ENCODE measurements at regions not wholly inside any gene's neighbourhood (a gene's known extent, or its start where the extent isn't known, plus 50 kb on each side); places are given as distances from the start of the nearest gene placed in this dataset.

DNA sequence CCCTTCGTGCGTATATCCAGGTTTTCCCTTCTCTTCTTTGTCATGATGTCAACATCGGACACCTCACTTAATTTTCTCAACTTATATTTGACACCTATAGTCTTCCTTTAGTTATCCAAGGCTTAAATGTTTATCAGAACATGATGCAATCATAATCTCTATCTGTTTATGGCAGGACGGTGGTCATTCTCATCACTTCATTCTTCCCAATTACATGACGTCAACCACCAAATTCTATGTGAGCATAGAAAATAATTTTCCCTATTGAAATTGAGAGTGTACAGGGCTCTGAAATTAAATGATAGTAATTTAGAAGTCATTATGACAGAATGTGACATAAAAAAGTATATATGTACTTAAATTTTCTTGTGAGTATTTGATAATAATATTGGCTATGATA, 345.4 kb downstream of the CDH9 start:
- Histone ChIP-seq H2AFZ (ENCODE audit: low read depth, low read length) (no peak overlapping the region), H3K4me3 (ENCODE audit: insufficient read depth, low read depth, low read length) (no peak overlapping the region), H3K4me1 (ENCODE audit: insufficient read depth, low read length) (no peaks in the 10 kb centered on the region), H3K27me3 (ENCODE audit: insufficient read depth, low read length) (no peaks in the 10 kb centered on the region), H3K27ac (ENCODE audit: low read depth, low read length) (no peak overlapping the region), H3K9ac (ENCODE audit: low read length) (no peak overlapping the region), H3K36me3 (ENCODE audit: insufficient read depth, low read length) (no peaks in the 10 kb centered on the region), H3K9me3 (ENCODE audit: insufficient read depth, low read depth, low read length) (no peaks in the 10 kb centered on the region), H4K20me1 (ENCODE audit: insufficient read depth, low read length) (no peaks in the 10 kb centered on the region), H3K79me2 (ENCODE audit: insufficient read depth, low read length) (no peaks in the 10 kb centered on the region), H3K4me2 (ENCODE audit: low read length) (no peak overlapping the region)
- no peak for TF ChIP-seq EZH2 (IDR thresholded peaks at IDR 0.05; ENCODE audit: insufficient read depth, low read length)
- TF ChIP-seq, protein P1, sequence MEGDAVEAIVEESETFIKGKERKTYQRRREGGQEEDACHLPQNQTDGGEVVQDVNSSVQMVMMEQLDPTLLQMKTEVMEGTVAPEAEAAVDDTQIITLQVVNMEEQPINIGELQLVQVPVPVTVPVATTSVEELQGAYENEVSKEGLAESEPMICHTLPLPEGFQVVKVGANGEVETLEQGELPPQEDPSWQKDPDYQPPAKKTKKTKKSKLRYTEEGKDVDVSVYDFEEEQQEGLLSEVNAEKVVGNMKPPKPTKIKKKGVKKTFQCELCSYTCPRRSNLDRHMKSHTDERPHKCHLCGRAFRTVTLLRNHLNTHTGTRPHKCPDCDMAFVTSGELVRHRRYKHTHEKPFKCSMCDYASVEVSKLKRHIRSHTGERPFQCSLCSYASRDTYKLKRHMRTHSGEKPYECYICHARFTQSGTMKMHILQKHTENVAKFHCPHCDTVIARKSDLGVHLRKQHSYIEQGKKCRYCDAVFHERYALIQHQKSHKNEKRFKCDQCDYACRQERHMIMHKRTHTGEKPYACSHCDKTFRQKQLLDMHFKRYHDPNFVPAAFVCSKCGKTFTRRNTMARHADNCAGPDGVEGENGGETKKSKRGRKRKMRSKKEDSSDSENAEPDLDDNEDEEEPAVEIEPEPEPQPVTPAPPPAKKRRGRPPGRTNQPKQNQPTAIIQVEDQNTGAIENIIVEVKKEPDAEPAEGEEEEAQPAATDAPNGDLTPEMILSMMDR (IDR thresholded peaks at IDR 0.05; ENCODE audit: insufficient read depth, low read depth, low read length) = no peak
- Mint-ChIP-seq H3K9me3 (ENCODE audit: unreplicated experiment) (no peaks in the 10 kb centered on the region), H3K27me3 (ENCODE audit: low read depth, unreplicated experiment) (no peaks in the 10 kb centered on the region), H3K4me1 (ENCODE audit: low read depth, unreplicated experiment) (peaks cover 2% of the 10 kb centered on the region), H3K27ac (ENCODE audit: unreplicated experiment) (no peak overlapping the region), H3K4me3 (ENCODE audit: unreplicated experiment) (no peak overlapping the region), H3K36me3 (ENCODE audit: low read depth, unreplicated experiment) (no peaks in the 10 kb centered on the region)
- DNase-seq (ENCODE audit: low read depth) = no peak
- peak; percentile 29 for FAIRE-seq

DNA sequence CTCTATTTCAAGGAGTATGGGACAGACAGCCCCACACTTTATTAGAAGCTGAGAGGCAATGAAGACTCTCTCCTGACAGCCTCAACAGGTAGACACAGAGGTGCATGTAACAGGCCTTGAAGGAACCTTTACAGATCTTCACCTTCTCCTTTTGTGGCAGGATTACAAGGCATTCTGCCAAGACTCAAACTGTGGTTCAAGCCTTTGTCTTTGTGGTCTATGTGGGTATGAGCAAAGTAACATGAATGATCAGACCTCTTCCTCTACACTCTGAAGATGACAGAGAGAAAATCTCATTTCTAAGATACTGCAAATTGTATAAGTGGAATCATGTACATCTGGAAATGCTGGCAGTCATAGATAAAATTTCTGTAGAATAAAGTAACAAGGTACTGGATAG, 346.9 kb downstream of the CDH9 start:
- Histone ChIP-seq H3K4me3 (ENCODE audit: insufficient read depth, low read depth, low read length) (no peak overlapping the region), H3K9me3 (ENCODE audit: insufficient read depth, low read depth, low read length) (no peaks in the 10 kb centered on the region), H3K36me3 (ENCODE audit: insufficient read depth, low read length) (no peaks in the 10 kb centered on the region), H3K9ac (ENCODE audit: low read length) (no peak overlapping the region), H3K27ac (ENCODE audit: low read depth, low read length) (no peak overlapping the region), H3K4me1 (ENCODE audit: insufficient read depth, low read length) (no peaks in the 10 kb centered on the region), H3K4me2 (ENCODE audit: low read length) (no peak overlapping the region), H3K79me2 (ENCODE audit: insufficient read depth, low read length) (no peaks in the 10 kb centered on the region), H3K27me3 (ENCODE audit: insufficient read depth, low read length) (no peaks in the 10 kb centered on the region), H2AFZ (ENCODE audit: low read depth, low read length) (no peak overlapping the region), H4K20me1 (ENCODE audit: insufficient read depth, low read length) (no peaks in the 10 kb centered on the region)
- Mint-ChIP-seq H3K27me3 (ENCODE audit: low read depth, unreplicated experiment) (no peaks in the 10 kb centered on the region), H3K27ac (ENCODE audit: unreplicated experiment) (no peak overlapping the region), H3K4me1 (ENCODE audit: low read depth, unreplicated experiment) (peaks cover 2% of the 10 kb centered on the region), H3K9me3 (ENCODE audit: unreplicated experiment) (no peaks in the 10 kb centered on the region), H3K36me3 (ENCODE audit: low read depth, unreplicated experiment) (no peaks in the 10 kb centered on the region), H3K4me3 (ENCODE audit: unreplicated experiment) (no peak overlapping the region)
- FAIRE-seq = no peak
- TF ChIP-seq, protein P1 (IDR thresholded peaks at IDR 0.05; ENCODE audit: insufficient read depth, low read depth, low read length) = no peak
- TF ChIP-seq EZH2 (IDR thresholded peaks at IDR 0.05; ENCODE audit: insufficient read depth, low read length) = no peak
- no peak for DNase-seq (ENCODE audit: low read depth)

DNA sequence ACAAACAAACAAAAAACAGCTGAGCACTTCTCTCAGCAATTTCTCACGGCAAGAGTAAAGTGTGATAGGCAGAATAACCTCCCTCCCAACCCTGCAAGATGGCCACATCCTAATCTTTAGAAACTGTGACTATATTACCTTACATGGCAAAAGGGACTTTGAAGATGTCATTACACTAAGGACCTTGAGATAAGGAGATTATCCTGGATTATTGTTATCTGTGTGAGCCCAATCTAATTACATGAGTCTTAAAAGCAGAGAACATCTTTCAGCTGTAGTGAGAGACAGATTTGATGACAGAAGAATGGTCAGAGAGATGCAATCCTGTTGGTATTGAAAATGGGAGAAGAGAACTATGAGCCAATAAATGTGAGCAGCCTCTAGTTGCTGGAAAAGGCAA, 347.9 kb downstream of the CDH9 start:
- no peak overlapping the region for H3K4me3 Mint-ChIP-seq (ENCODE audit: unreplicated experiment)
- no peaks in the 10 kb centered on the region for H3K79me2 ChIP-seq (ENCODE audit: insufficient read depth, low read length)
- no peak overlapping the region for H3K4me3 ChIP-seq (ENCODE audit: insufficient read depth, low read depth, low read length)
- TF ChIP-seq, protein P1 (IDR thresholded peaks at IDR 0.05; ENCODE audit: insufficient read depth, low read depth, low read length) = no peak
- TF ChIP-seq EZH2 (IDR thresholded peaks at IDR 0.05; ENCODE audit: insufficient read depth, low read length) = no peak
- no peaks in the 10 kb centered on the region for H3K27me3 Mint-ChIP-seq (ENCODE audit: low read depth, unreplicated experiment)
- DNase-seq (ENCODE audit: low read depth) (no peak), FAIRE-seq (no peak)
- H3K27ac Mint-ChIP-seq (ENCODE audit: unreplicated experiment) = no peak overlapping the region
- no peak overlapping the region for H3K4me2 ChIP-seq (ENCODE audit: low read length)
- H3K36me3 Mint-ChIP-seq (ENCODE audit: low read depth, unreplicated experiment) = no peaks in the 10 kb centered on the region
- no peaks in the 10 kb centered on the region for H3K36me3 ChIP-seq (ENCODE audit: insufficient read depth, low read length)
- H4K20me1 ChIP-seq (ENCODE audit: insufficient read depth, low read length) = no peaks in the 10 kb centered on the region
- H3K27ac ChIP-seq (ENCODE audit: low read depth, low read length) = no peak overlapping the region
- no peaks in the 10 kb centered on the region for H3K4me1 ChIP-seq (ENCODE audit: insufficient read depth, low read length)
- H2AFZ ChIP-seq (ENCODE audit: low read depth, low read length) = no peak overlapping the region
- no peaks in the 10 kb centered on the region for H3K27me3 ChIP-seq (ENCODE audit: insufficient read depth, low read length)
- no peak overlapping the region for H3K9ac ChIP-seq (ENCODE audit: low read length)
- H3K4me1 Mint-ChIP-seq (ENCODE audit: low read depth, unreplicated experiment) = peaks cover 2% of the 10 kb centered on the region
- H3K9me3 ChIP-seq (ENCODE audit: insufficient read depth, low read depth, low read length) = no peaks in the 10 kb centered on the region
- no peaks in the 10 kb centered on the region for H3K9me3 Mint-ChIP-seq (ENCODE audit: unreplicated experiment)

Measured in astrocyte (in vitro differentiated cells and primary cell).